ENCODE measurements at regions not wholly inside any gene's neighbourhood (a gene's known extent, or its start where the extent isn't known, plus 50 kb on each side); places are given as distances from the start of the nearest gene placed in this dataset.

- TF ChIP-seq, protein P1, sequence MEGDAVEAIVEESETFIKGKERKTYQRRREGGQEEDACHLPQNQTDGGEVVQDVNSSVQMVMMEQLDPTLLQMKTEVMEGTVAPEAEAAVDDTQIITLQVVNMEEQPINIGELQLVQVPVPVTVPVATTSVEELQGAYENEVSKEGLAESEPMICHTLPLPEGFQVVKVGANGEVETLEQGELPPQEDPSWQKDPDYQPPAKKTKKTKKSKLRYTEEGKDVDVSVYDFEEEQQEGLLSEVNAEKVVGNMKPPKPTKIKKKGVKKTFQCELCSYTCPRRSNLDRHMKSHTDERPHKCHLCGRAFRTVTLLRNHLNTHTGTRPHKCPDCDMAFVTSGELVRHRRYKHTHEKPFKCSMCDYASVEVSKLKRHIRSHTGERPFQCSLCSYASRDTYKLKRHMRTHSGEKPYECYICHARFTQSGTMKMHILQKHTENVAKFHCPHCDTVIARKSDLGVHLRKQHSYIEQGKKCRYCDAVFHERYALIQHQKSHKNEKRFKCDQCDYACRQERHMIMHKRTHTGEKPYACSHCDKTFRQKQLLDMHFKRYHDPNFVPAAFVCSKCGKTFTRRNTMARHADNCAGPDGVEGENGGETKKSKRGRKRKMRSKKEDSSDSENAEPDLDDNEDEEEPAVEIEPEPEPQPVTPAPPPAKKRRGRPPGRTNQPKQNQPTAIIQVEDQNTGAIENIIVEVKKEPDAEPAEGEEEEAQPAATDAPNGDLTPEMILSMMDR (IDR thresholded peaks at IDR 0.05; ENCODE audit: poor library complexity) = no peak
- TF ChIP-seq EZH2phosphoT487 (IDR thresholded peaks at IDR 0.05; ENCODE audit: low read depth, severe bottlenecking, unreplicated experiment) = no peak
Observed at GRCh38 chr2:240355962-240356361, 79.5 kb upstream of the GPC1 start.
